SK-N-MC (cell line): ENCODE measurements at regions not wholly inside any gene's neighbourhood (a gene's known extent, or its start where the extent isn't known, plus 50 kb on each side); places are given as distances from the start of the nearest gene placed in this dataset.

Experiments
- EZH2 ChIP-seq: fragments of 200-600 bp; sonication (generic); IDR thresholded peaks from one replicate; pipeline ENCODE4 v1.6.1; 2017; ENCODE audit warnings: antibody characterized with exemption
- FOXP2 ChIP-seq: optimal IDR thresholded peaks from 2 replicates; pipeline ENCODE3; 2011; ENCODE audit warnings: mild to moderate bottlenecking, moderate library complexity; ENCODE audit not compliant: insufficient read depth; ENCODE audit errors: extremely low read length, control extremely low read depth
- POLR2AphosphoS5 ChIP-seq: IDR thresholded peaks from 2 replicates; pipeline ENCODE4 v1.6.1; 2012; ENCODE audit warnings: mild to moderate bottlenecking, low read depth, low read length, borderline replicate concordance

GRCh38 chr4:123343400-123344041, 53.1 kb upstream of the SPRY1 start:
- TF ChIP-seq POLR2AphosphoS5: no peak
- TF ChIP-seq EZH2: no peak
- TF ChIP-seq FOXP2: no peak
